GM23248 (cell line): ENCODE measurements at regions not wholly inside any gene's neighbourhood (a gene's known extent, or its start where the extent isn't known, plus 50 kb on each side); places are given as distances from the start of the nearest gene placed in this dataset.

Source experiments
- EZH2 ChIP-seq: fragments of 200-600 bp; sonication (generic); IDR thresholded peaks from 2 replicates; pipeline ENCODE4 v1.6.1; 2018; ENCODE audit warnings: antibody characterized with exemption, mild to moderate bottlenecking; ENCODE audit not compliant: insufficient read depth, poor library complexity, severe bottlenecking
- EZH2phosphoT487 ChIP-seq: fragments of 200-600 bp; sonication (generic); IDR thresholded peaks from 2 replicates; pipeline ENCODE4 v1.6.1; 2018; ENCODE audit warnings: antibody characterized with exemption, moderate library complexity, mild to moderate bottlenecking, low read depth; ENCODE audit not compliant: insufficient read depth

DNA sequence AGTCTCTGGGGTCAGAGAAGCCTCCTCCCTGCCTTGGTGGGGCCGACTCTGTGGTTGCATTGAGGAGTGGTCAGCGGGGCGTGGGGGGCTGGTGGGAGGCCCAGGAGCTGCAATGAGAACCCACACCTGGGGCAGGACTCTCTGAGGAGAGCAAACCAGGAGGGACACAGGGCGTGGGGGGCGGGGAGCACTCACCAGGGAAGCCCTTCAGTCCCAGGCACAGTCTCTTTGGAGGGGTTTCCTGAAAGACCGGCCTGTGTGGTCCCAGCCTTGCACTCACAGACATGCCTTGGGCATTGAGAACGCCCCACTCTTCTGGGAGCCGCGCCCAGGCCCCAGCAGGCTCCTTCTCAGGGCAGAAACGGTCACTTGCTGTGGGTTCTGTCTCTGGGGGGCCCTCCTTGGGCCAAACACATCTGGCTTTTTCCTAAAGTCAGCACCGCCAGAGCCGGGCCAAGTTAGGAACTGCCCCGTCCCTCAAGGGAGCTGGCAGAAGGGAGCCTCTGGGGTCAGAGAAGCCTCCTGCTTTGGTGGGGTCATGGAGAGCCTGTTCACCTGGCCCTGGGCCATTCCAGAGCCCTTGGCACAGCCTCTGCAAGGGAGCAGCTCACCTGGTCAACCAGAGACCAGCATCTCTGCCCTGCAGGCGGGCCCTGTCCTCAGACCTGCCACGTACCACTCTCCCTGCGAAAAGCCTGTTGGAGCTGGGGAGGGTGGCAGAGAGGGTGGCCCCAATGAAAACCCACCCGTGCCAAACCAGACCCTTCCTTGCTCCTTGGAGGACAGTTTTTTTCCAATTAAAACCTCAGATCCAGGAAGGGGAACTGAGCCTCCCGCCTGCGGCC is 59.9 kb upstream of the TTC34 start:
- TF ChIP-seq EZH2phosphoT487 = no peak
- TF ChIP-seq EZH2 = no peak
